MM.1S (cell line): ENCODE measurements at regions not wholly inside any gene's neighbourhood (a gene's known extent, or its start where the extent isn't known, plus 50 kb on each side); places are given as distances from the start of the nearest gene placed in this dataset.

ENCODE experiments used
- DNase-seq: peaks from one replicate; pipeline ENCODE4 v3.0.0-alpha.2; 2015
- H2AFZ ChIP-seq: fragments of 300-600 bp; sonication (generic); 2 replicates; pipeline ENCODE4 v1.6.0; 2016; ENCODE audit warnings: antibody characterized with exemption, low read length
- H3F3A ChIP-seq: fragments of 300-600 bp; sonication (generic); 2 replicates; pipeline ENCODE4 v1.6.1; 2016; ENCODE audit warnings: mild to moderate bottlenecking, antibody characterized with exemption, low read length, moderate library complexity, mixed read lengths; ENCODE audit not compliant: insufficient read depth
- H3K27ac ChIP-seq: fragments of 300-600 bp; sonication (generic); 2 replicates; pipeline ENCODE4 v1.5.1; 2016; ENCODE audit warnings: mild to moderate bottlenecking, low read length
- H3K27me3 ChIP-seq: fragments of 300-600 bp; sonication (generic); replicated peaks from 2 replicates; pipeline ENCODE4 v1.6.0; 2016; ENCODE audit warnings: low read length; ENCODE audit not compliant: insufficient read depth
- H3K36me3 ChIP-seq: fragments of 300-600 bp; sonication (generic); replicated peaks from 2 replicates; pipeline ENCODE4 v1.6.1; 2016; ENCODE audit warnings: mild to moderate bottlenecking, low read length, mixed read lengths; ENCODE audit not compliant: insufficient read depth
- H3K4me1 ChIP-seq: fragments of 300-600 bp; sonication (generic); 2 replicates; pipeline ENCODE4 v1.6.1; 2016; ENCODE audit warnings: low read length, mixed read lengths
- H3K4me2 ChIP-seq: fragments of 300-600 bp; sonication (generic); 2 replicates; pipeline ENCODE4 v1.6.0; 2016; ENCODE audit warnings: low read depth, low read length
- H3K4me3 ChIP-seq: fragments of 300-600 bp; sonication (generic); 2 replicates; pipeline ENCODE4 v1.5.1; 2016; ENCODE audit warnings: low read length, mixed read lengths
- H3K79me2 ChIP-seq: fragments of 300-600 bp; sonication (generic); 2 replicates; pipeline ENCODE4 v1.6.1; 2016; ENCODE audit warnings: mixed run types, low read length, mixed read lengths
- H3K9ac ChIP-seq: fragments of 300-600 bp; sonication (generic); 2 replicates; pipeline ENCODE4 v1.6.1; 2016; ENCODE audit warnings: low read length, mixed read lengths
- H3K9me2 ChIP-seq: fragments of 300-600 bp; sonication (generic); replicated peaks from 2 replicates; pipeline ENCODE4 v1.6.1; 2016; ENCODE audit warnings: mild to moderate bottlenecking, low read length, mixed read lengths; ENCODE audit not compliant: insufficient read depth
- H3K9me3 ChIP-seq: fragments of 300-600 bp; sonication (generic); replicated peaks from 2 replicates; pipeline ENCODE4 v1.6.1; 2016; ENCODE audit warnings: mild to moderate bottlenecking, low read length, mixed read lengths; ENCODE audit not compliant: insufficient read depth
- H4K20me1 ChIP-seq: fragments of 300-600 bp; sonication (generic); 2 replicates; pipeline ENCODE4 v1.6.1; 2016; ENCODE audit warnings: mild to moderate bottlenecking, low read length, moderate library complexity, mixed read lengths; ENCODE audit not compliant: insufficient read depth
- EZH2 ChIP-seq: fragments of 300-600 bp; sonication (generic); optimal IDR thresholded peaks from 2 replicates; pipeline ENCODE3; 2017; ENCODE audit warnings: low read depth, mild to moderate bottlenecking, antibody characterized with exemption, low read length, mixed read lengths
- EZH2phosphoT487 ChIP-seq: fragments of 300-600 bp; sonication (generic); IDR thresholded peaks from 2 replicates; pipeline ENCODE4 v1.6.1; 2018; ENCODE audit warnings: antibody characterized with exemption, low read length
- TF ChIP-seq, protein P1 (sequence below): fragments of 300-600 bp; sonication (generic); IDR thresholded peaks from 2 replicates; pipeline ENCODE4 v1.5.1; 2016; ENCODE audit warnings: antibody characterized with exemption, low read length, mixed read lengths

DNA sequence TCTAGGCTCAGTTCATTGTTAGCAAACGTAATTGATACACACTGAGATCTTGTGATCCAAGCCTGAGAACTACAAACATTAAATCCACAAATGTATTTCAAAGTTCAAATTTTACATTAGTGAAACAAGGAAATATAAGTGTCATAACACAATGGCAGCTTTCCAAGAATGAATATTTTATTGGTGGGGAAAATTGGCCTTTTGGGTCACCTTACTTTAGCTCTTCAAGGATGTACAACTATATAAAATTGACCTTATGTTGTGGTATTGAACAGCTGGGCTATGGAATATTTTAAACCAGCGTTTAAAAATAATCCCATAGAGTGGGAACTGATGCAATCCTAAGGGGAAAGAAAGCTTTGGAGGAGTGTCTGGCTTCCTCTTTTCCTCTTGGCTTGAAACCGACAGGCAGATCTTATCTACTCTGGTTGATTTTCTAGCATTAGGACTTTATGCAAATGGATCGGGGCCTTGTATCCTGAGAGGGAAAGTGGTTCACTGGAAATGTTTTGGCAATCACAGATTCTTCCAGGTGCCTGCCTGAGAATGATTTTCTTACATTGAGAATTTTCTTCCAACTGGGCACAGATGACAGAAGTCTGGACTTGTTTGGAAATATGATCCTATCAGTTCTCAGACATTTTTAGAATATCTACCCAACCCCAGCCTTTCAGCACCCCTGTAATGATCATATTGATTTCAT, 184.8 kb upstream of the ECI2 start:
- no peak for DNase-seq
- Histone ChIP-seq H3K4me3 (no peak overlapping the region), H3K36me3 (no peaks in the 10 kb centered on the region)

DNA sequence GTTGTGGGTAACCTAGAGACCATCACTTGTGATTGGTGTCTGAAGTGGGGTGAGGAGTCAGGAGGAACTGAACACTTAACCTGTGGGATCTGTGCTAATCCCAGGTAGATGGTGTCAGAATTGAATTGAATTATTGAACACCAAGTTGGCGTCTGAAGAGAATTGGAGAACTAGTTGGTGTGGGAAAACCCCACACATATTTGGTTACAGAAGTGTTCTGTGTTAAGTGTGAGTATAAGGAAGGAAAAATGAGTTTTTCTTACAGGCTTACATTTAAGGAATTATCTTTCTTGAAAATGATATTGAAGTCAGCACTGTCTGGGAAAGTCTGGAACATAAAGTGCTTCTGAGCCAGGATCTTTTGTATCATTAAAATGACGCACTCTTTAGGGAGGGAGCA, 182.9 kb upstream of the ECI2 start:
- Histone ChIP-seq H3K9me3 (no peaks in the 10 kb centered on the region), H3K36me3 (no peaks in the 10 kb centered on the region), H2AFZ (no peak overlapping the region), H3F3A (no peaks in the 10 kb centered on the region), H3K79me2 (no peaks in the 10 kb centered on the region), H3K4me2 (no peak overlapping the region), H3K4me3 (no peak overlapping the region), H4K20me1 (no peaks in the 10 kb centered on the region), H3K27me3 (no peaks in the 10 kb centered on the region), H3K9ac (no peak overlapping the region), H3K4me1 (no peaks in the 10 kb centered on the region), H3K9me2 (no peaks in the 10 kb centered on the region), H3K27ac (no peak overlapping the region)
- no peak for DNase-seq
- TF ChIP-seq EZH2 (no peak), EZH2phosphoT487 (no peak)
- TF ChIP-seq, protein P1, sequence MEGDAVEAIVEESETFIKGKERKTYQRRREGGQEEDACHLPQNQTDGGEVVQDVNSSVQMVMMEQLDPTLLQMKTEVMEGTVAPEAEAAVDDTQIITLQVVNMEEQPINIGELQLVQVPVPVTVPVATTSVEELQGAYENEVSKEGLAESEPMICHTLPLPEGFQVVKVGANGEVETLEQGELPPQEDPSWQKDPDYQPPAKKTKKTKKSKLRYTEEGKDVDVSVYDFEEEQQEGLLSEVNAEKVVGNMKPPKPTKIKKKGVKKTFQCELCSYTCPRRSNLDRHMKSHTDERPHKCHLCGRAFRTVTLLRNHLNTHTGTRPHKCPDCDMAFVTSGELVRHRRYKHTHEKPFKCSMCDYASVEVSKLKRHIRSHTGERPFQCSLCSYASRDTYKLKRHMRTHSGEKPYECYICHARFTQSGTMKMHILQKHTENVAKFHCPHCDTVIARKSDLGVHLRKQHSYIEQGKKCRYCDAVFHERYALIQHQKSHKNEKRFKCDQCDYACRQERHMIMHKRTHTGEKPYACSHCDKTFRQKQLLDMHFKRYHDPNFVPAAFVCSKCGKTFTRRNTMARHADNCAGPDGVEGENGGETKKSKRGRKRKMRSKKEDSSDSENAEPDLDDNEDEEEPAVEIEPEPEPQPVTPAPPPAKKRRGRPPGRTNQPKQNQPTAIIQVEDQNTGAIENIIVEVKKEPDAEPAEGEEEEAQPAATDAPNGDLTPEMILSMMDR, result no peak

More for the DNA sequence above, 184.8 kb upstream of the ECI2 start:
- H3K9me2 ChIP-seq, result no peaks in the 10 kb centered on the region
- H3K9ac ChIP-seq, result no peak overlapping the region
- no peak overlapping the region for H2AFZ ChIP-seq
- no peaks in the 10 kb centered on the region for H4K20me1 ChIP-seq
- no peaks in the 10 kb centered on the region for H3F3A ChIP-seq
- H3K9me3 ChIP-seq, result no peaks in the 10 kb centered on the region
- H3K4me2 ChIP-seq, result no peak overlapping the region
- H3K27ac ChIP-seq, result no peak overlapping the region
- no peak for TF ChIP-seq EZH2phosphoT487
- no peak for TF ChIP-seq EZH2
- TF ChIP-seq, protein P1, result no peak
- H3K27me3 ChIP-seq, result no peaks in the 10 kb centered on the region
- no peaks in the 10 kb centered on the region for H3K4me1 ChIP-seq
- no peaks in the 10 kb centered on the region for H3K79me2 ChIP-seq

DNA sequence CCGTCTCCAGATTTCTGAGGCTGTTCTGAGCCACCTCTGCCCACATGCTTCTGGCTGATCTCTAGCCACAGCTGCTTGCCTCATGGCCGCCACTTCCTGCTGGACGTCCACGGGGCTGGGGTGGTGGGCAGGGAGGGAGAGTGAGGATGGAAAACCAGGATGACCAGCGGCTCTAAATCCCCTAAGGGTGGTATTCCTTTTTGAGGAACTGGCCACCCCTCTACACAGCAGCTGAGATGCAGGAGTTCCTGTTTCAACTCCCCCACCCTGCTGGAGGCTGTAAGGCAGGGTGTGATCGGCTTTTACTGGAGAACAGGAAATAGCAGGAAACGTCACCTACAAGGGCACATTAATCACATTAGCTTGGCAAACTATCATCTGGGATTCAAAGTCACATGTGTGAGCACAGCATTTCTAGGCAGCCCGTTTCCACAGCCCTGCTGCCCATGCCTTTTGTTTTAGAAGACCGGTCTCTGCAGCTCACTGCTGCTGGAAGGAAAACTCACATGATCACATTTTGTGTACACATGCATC, 181.6 kb upstream of the ECI2 start:
- Histone ChIP-seq H4K20me1 (no peaks in the 10 kb centered on the region), H3F3A (no peaks in the 10 kb centered on the region), H3K36me3 (no peaks in the 10 kb centered on the region), H3K9me3 (no peaks in the 10 kb centered on the region), H3K9me2 (no peaks in the 10 kb centered on the region), H3K79me2 (no peaks in the 10 kb centered on the region), H3K4me2 (no peak overlapping the region), H3K27me3 (no peaks in the 10 kb centered on the region), H3K4me1 (no peaks in the 10 kb centered on the region), H3K9ac (no peak overlapping the region), H2AFZ (no peak overlapping the region), H3K27ac (no peak overlapping the region), H3K4me3 (no peak overlapping the region)
- TF ChIP-seq, protein P1, result no peak
- no peak for TF ChIP-seq EZH2
- no peak for TF ChIP-seq EZH2phosphoT487
- DNase-seq, result no peak
